D721Med (cell line): ENCODE measurements at regions not wholly inside any gene's neighbourhood (a gene's known extent, or its start where the extent isn't known, plus 50 kb on each side); places are given as distances from the start of the nearest gene placed in this dataset.

Source experiments
- DNase-seq: peaks from one replicate; pipeline ENCODE4 v3.0.0; 2011; ENCODE audit warnings: low spot score; ENCODE audit not compliant: insufficient read length
- FAIRE-seq: peaks from 2 replicates; lab custom pipeline; 2011; peaks lifted over from hg19 to GRCh38; lab: Jason Lieb, UNC
- TF ChIP-seq, protein P1 (sequence below): IDR thresholded peaks from 2 replicates; pipeline ENCODE4 v1.5.1; 2012; ENCODE audit warnings: mild to moderate bottlenecking, control low read depth; ENCODE audit not compliant: insufficient read depth; ENCODE audit errors: missing control alignments

GRCh38 chr3:27971600-27971999, 249.5 kb upstream of the EOMES start:
- TF ChIP-seq, protein P1, sequence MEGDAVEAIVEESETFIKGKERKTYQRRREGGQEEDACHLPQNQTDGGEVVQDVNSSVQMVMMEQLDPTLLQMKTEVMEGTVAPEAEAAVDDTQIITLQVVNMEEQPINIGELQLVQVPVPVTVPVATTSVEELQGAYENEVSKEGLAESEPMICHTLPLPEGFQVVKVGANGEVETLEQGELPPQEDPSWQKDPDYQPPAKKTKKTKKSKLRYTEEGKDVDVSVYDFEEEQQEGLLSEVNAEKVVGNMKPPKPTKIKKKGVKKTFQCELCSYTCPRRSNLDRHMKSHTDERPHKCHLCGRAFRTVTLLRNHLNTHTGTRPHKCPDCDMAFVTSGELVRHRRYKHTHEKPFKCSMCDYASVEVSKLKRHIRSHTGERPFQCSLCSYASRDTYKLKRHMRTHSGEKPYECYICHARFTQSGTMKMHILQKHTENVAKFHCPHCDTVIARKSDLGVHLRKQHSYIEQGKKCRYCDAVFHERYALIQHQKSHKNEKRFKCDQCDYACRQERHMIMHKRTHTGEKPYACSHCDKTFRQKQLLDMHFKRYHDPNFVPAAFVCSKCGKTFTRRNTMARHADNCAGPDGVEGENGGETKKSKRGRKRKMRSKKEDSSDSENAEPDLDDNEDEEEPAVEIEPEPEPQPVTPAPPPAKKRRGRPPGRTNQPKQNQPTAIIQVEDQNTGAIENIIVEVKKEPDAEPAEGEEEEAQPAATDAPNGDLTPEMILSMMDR: no peak
- DNase-seq (no peak), FAIRE-seq (no peak)

DNA sequence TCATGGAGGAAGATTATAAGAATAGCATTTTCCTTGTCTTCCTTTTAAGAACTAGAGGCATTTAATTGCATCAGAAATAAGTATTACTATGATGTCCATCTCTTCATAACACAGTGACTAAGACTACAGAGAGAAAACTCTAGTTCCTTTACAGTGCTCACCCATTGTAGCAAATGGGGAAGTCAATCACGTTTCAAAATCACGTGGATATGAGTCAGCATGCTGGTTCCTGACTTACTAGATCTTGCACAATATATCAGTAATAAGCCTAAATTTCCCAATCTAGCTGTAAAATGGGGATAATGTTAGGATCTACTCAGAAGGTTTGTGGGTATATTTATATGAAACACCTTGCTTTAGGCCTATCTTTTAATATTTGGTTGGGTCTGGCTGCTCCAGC, 254.8 kb upstream of the EOMES start:
- TF ChIP-seq, protein P1: no peak
- FAIRE-seq: no peak
- DNase-seq: no peak

GRCh38 chr3:27978440-27978839, 256.3 kb upstream of the EOMES start:
- DNase-seq (no peak), FAIRE-seq (no peak)
- TF ChIP-seq, protein P1: no peak

- FAIRE-seq (no peak), DNase-seq (no peak)
- TF ChIP-seq, protein P1: no peak
These were observed 255.9 kb upstream of the CMC1 start for GRCh38 chr3:27985369-27986035.

- no peak for FAIRE-seq
- no peak for DNase-seq
- TF ChIP-seq, protein P1: no peak
These were observed 255.1 kb upstream of the CMC1 start for GRCh38 chr3:27986234-27986879.

GRCh38 chr3:27990324-27990723, 251.1 kb upstream of the CMC1 start:
- DNase-seq (no peak), FAIRE-seq (no peak)
- TF ChIP-seq, protein P1: no peak

DNA sequence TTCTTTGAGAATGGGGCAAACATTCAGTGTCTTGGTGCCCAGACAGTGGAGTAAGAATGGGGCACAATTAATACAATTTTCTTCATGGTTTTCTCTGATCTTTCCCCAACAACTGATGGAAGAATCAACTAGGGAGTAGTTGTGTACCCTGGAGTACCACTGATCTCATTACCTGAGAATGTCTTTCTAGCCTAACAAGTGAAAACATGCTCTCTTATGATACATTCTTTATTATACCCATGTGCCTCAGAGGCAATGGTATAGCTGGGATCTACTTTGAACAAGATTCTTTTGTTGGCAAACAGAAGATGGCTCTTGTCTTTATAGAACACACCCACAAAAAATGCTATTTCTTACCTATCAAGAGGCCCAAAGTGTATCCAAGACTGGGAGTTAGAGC, 250.6 kb upstream of the CMC1 start:
- TF ChIP-seq, protein P1: no peak
- DNase-seq (no peak), FAIRE-seq (no peak)
